Neural crest cell (in vitro differentiated cells): ENCODE measurements at regions not wholly inside any gene's neighbourhood (a gene's known extent, or its start where the extent isn't known, plus 50 kb on each side); places are given as distances from the start of the nearest gene placed in this dataset.

ENCODE experiments used
- DNase-seq: peaks from one replicate; pipeline ENCODE4 v3.0.0; 2021; ENCODE audit warnings: low read depth, mixed read lengths, low spot score
- H3K27ac Mint-ChIP-seq: one replicate; pipeline ENCODE4 v1.8.0; 2021; ENCODE audit warnings: mild to moderate bottlenecking, mixed read lengths; ENCODE audit not compliant: unreplicated experiment
- H3K27me3 Mint-ChIP-seq: 2 replicates; pipeline ENCODE4 v1.8.0; 2021; ENCODE audit warnings: low read depth, mild to moderate bottlenecking, mixed read lengths
- H3K36me3 Mint-ChIP-seq: 2 replicates; pipeline ENCODE4 v1.8.0; 2021; ENCODE audit warnings: low read depth, mild to moderate bottlenecking, mixed read lengths
- H3K4me1 Mint-ChIP-seq: 2 replicates; pipeline ENCODE4 v1.8.0; 2021; ENCODE audit warnings: mixed read lengths
- H3K4me3 Mint-ChIP-seq: one replicate; pipeline ENCODE4 v1.8.0; 2021; ENCODE audit warnings: mild to moderate bottlenecking, mixed read lengths
- H3K9me3 Mint-ChIP-seq: 2 replicates; pipeline ENCODE4 v1.8.0; 2021; ENCODE audit warnings: mixed read lengths
- TF ChIP-seq, protein P1 (sequence below): fragments of 200-600 bp; sonication (generic); conservative IDR thresholded peaks from 2 replicates; pipeline ENCODE4 v1.5.0; 2021; ENCODE audit warnings: antibody characterized with exemption, mild to moderate bottlenecking

DNA sequence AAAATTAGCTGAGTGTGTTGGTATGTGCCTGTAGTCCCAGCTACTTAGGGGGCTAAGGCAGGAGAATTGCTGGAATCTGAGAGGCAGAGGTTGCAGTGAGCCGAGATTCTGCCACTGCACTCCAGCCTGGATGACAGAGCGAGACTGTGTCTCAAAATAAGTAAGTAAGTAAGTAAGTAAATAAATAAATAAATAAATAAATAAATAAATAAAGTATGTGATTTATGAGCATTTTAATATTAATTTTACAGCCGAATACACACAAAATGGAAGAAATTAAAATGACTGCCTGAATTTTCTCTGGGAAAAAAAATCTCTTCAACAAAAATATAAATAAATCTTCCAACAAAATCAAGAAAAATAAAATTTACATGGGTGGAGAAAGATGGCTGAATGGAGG lies 740.7 kb downstream of the CDH18 start:
- Mint-ChIP-seq H3K36me3 (no peaks in the 10 kb centered on the region), H3K27ac (no peak overlapping the region), H3K27me3 (no peaks in the 10 kb centered on the region), H3K4me3 (no peak overlapping the region), H3K4me1 (no peaks in the 10 kb centered on the region), H3K9me3 (peaks cover 3% of the 10 kb centered on the region)
- TF ChIP-seq, protein P1, sequence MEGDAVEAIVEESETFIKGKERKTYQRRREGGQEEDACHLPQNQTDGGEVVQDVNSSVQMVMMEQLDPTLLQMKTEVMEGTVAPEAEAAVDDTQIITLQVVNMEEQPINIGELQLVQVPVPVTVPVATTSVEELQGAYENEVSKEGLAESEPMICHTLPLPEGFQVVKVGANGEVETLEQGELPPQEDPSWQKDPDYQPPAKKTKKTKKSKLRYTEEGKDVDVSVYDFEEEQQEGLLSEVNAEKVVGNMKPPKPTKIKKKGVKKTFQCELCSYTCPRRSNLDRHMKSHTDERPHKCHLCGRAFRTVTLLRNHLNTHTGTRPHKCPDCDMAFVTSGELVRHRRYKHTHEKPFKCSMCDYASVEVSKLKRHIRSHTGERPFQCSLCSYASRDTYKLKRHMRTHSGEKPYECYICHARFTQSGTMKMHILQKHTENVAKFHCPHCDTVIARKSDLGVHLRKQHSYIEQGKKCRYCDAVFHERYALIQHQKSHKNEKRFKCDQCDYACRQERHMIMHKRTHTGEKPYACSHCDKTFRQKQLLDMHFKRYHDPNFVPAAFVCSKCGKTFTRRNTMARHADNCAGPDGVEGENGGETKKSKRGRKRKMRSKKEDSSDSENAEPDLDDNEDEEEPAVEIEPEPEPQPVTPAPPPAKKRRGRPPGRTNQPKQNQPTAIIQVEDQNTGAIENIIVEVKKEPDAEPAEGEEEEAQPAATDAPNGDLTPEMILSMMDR: no peak
- DNase-seq: no peak

- no peaks in the 10 kb centered on the region for H3K4me1 Mint-ChIP-seq
- TF ChIP-seq, protein P1: no peak
- peaks cover 6% of the 10 kb centered on the region for H3K9me3 Mint-ChIP-seq
- no peak overlapping the region for H3K27ac Mint-ChIP-seq
- H3K4me3 Mint-ChIP-seq: no peak overlapping the region
- H3K27me3 Mint-ChIP-seq: no peaks in the 10 kb centered on the region
- no peaks in the 10 kb centered on the region for H3K36me3 Mint-ChIP-seq
- DNase-seq: no peak
These were observed 732.0 kb downstream of the CDH18 start for GRCh38 chr5:19256036-19256435.

- Mint-ChIP-seq H3K9me3 (peaks cover 6% of the 10 kb centered on the region), H3K27ac (no peak overlapping the region), H3K36me3 (no peaks in the 10 kb centered on the region), H3K4me1 (no peaks in the 10 kb centered on the region), H3K4me3 (no peak overlapping the region), H3K27me3 (no peaks in the 10 kb centered on the region)
- TF ChIP-seq, protein P1: no peak
- DNase-seq: no peak
These were observed 729.3 kb downstream of the CDH18 start for GRCh38 chr5:19258686-19259085.

DNA sequence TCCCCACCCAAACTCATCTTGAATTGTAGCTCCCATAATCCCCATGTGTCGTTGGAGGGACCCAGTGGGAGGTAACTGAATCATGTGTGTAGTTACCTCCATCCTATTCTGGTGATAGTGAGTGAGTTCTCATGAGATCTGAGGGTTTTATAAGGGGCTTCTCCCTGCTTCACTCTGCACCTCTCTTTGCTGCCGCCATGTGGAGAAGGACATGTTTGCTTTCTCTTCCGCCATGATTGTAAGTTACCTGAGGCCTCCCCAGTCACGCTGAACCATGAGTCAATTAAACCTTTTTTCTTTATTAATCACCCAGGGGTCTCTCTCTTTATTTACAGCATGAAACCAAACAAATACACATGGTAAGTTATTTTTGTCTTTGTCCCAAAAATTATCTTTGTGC lies 726.1 kb downstream of the CDH18 start:
- DNase-seq: no peak
- Mint-ChIP-seq H3K9me3 (peaks cover 6% of the 10 kb centered on the region), H3K4me1 (no peaks in the 10 kb centered on the region), H3K4me3 (no peak overlapping the region), H3K27me3 (no peaks in the 10 kb centered on the region), H3K36me3 (no peaks in the 10 kb centered on the region), H3K27ac (no peak overlapping the region)
- TF ChIP-seq, protein P1: no peak

GRCh38 chr5:19264821-19265220 lies 723.2 kb downstream of the CDH18 start:
- Mint-ChIP-seq H3K4me3 (no peak overlapping the region), H3K4me1 (no peaks in the 10 kb centered on the region), H3K27ac (no peak overlapping the region), H3K9me3 (peaks cover 8% of the 10 kb centered on the region), H3K27me3 (no peaks in the 10 kb centered on the region), H3K36me3 (no peaks in the 10 kb centered on the region)
- TF ChIP-seq, protein P1: no peak
- DNase-seq: no peak

GRCh38 chr5:19266791-19267190 lies 721.2 kb downstream of the CDH18 start:
- Mint-ChIP-seq H3K4me1 (no peaks in the 10 kb centered on the region), H3K9me3 (peaks cover 8% of the 10 kb centered on the region), H3K27ac (no peak overlapping the region), H3K36me3 (no peaks in the 10 kb centered on the region), H3K4me3 (no peak overlapping the region), H3K27me3 (no peaks in the 10 kb centered on the region)
- no peak for DNase-seq
- TF ChIP-seq, protein P1: no peak
